Natural killer cell (primary cell): ENCODE measurements at regions not wholly inside any gene's neighbourhood (a gene's known extent, or its start where the extent isn't known, plus 50 kb on each side); places are given as distances from the start of the nearest gene placed in this dataset.

ENCODE experiments used
- ATAC-seq, 3 donors: fragments of 150-1000 bp in 2 of 3; fragments of 200-7000 bp in 1 of 3; cut with Tn5 transposase; 1 replicate in 1 of 3; 2 replicates in 2 of 3; pipeline ENCODE4 v1.10.0; 2021; ENCODE audit warnings: mild to moderate bottlenecking in 2 of 3, moderate library complexity in 2 of 3
- DNase-seq, 2 donors: peaks; one replicate each; pipeline versions ENCODE4 v3.0.0 to v3.0.0-alpha.2; 2013 to 2021; ENCODE audit warnings: mixed read lengths in 1 of 2
- H3K27ac ChIP-seq: one replicate; pipeline ENCODE4 v1.5.1; 2013; ENCODE audit warnings: mild to moderate bottlenecking, low read length
- H3K27me3 ChIP-seq: one replicate; pipeline ENCODE4 v1.6.1; 2013; ENCODE audit warnings: low read length; ENCODE audit not compliant: control insufficient read depth, insufficient read depth
- H3K36me3 ChIP-seq: one replicate; pipeline ENCODE4 v1.6.1; 2013; ENCODE audit warnings: low read length; ENCODE audit not compliant: control insufficient read depth, insufficient read depth
- H3K4me1 ChIP-seq: one replicate; pipeline ENCODE4 v1.6.1; 2013; ENCODE audit warnings: low read length; ENCODE audit not compliant: control insufficient read depth, insufficient read depth
- H3K4me3 ChIP-seq: one replicate; pipeline ENCODE4 v1.5.1; 2013; ENCODE audit warnings: low read length
- H3K9me3 ChIP-seq: one replicate; pipeline ENCODE4 v1.6.1; 2013; ENCODE audit warnings: low read length; ENCODE audit not compliant: control insufficient read depth, insufficient read depth
- H3K27ac Mint-ChIP-seq, 2 donors: one replicate each; pipeline ENCODE4 v1.8.0; 2022; ENCODE audit warnings: mild to moderate bottlenecking in 2 of 2, mixed read lengths in 2 of 2, moderate library complexity in 1 of 2
- H3K27me3 Mint-ChIP-seq, 2 donors: one replicate each; pipeline ENCODE4 v1.8.0; 2022; ENCODE audit warnings: low read depth in 2 of 2, mixed read lengths in 2 of 2
- H3K36me3 Mint-ChIP-seq: one replicate; pipeline ENCODE4 v1.8.0; 2022; ENCODE audit warnings: mixed read lengths
- H3K4me1 Mint-ChIP-seq, 2 donors: one replicate each; pipeline ENCODE4 v1.8.0; 2022; ENCODE audit warnings: mixed read lengths in 2 of 2
- H3K4me3 Mint-ChIP-seq: one replicate; pipeline ENCODE4 v1.8.0; 2022; ENCODE audit warnings: mild to moderate bottlenecking, moderate library complexity, mixed read lengths
- H3K9me3 Mint-ChIP-seq, 2 donors: one replicate each; pipeline ENCODE4 v1.8.0; 2022; ENCODE audit warnings: mixed read lengths in 2 of 2
- CTCF ChIP-seq: fragments of 200-600 bp; IDR thresholded peaks from one replicate; pipeline ENCODE4 v1.8.0; 2022; ENCODE audit warnings: antibody characterized with exemption
- WGBS: methylation state at CpG from one replicate; pipeline ENCODE4 v1.1.7; 2013; ENCODE audit warnings: missing lambda C conversion rate; ENCODE audit not compliant: insufficient coverage; 5-methylcytosine and 5-hydroxymethylcytosine counted together
- intact Hi-C: fragments of 100-400 bp; cut with micrococcal nuclease; formaldehyde crosslinking; loops from one replicate; pipeline ENCODE4 v1.14.2; 2022

GRCh38 chr3:66565301-66565700, 64.5 kb upstream of the LRIG1 start:
- H3K36me3 ChIP-seq, result no peaks in the 10 kb centered on the region
- Mint-ChIP-seq H3K36me3 (no peaks in the 10 kb centered on the region), H3K4me1 (no peaks in the 10 kb centered on the region), H3K27ac (no peak overlapping the region), H3K4me3 (no peak overlapping the region), H3K27me3 (peaks cover 22 to 39% of the 10 kb centered on the region in 2 donors), H3K9me3 (no peaks in the 10 kb centered on the region)
- H3K4me1 ChIP-seq, result no peaks in the 10 kb centered on the region
- TF ChIP-seq CTCF, result no peak
- 77% methylated on average over 2 of the region's 3 CpGs for WGBS
- H3K9me3 ChIP-seq, result no peaks in the 10 kb centered on the region
- H3K27ac ChIP-seq, result no peak overlapping the region
- H3K4me3 ChIP-seq, result no peak overlapping the region
- peaks cover 4% of the 10 kb centered on the region for H3K27me3 ChIP-seq
- DNase-seq (no peak), ATAC-seq (no peak)
- intact Hi-C loops, result no loop called here

DNA sequence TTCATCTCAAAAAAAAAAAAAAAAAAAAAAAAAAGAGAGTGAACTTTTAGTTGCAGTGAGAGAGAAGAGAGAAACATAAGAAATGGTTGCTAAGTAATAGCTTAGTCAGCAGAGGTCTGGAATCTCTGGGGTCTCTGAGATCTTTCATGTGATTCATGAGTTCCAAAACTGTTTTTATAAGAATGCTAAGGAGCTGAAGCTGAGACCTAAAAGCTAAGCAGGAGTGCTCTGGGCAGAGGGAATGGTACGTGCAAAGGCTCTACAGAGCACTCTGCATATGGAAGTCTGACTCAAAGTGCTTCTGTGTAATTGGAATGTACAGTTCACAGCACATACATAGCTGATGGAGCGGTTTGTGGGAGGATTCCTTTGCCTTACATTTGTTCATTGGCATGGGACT, 66.3 kb upstream of the LRIG1 start:
- Histone ChIP-seq H3K27me3 (peaks cover 4% of the 10 kb centered on the region), H3K27ac (no peak overlapping the region), H3K9me3 (no peaks in the 10 kb centered on the region), H3K4me1 (no peaks in the 10 kb centered on the region), H3K4me3 (no peak overlapping the region), H3K36me3 (no peaks in the 10 kb centered on the region)
- ATAC-seq (no peak), DNase-seq (no peak)
- intact Hi-C loops, result no loop called here
- peaks cover 26 to 39% of the 10 kb centered on the region in 2 donors for H3K27me3 Mint-ChIP-seq
- WGBS, result 94% methylated on average over 2 of the region's 2 CpGs
- TF ChIP-seq CTCF, result no peak
- H3K4me3 Mint-ChIP-seq, result no peak overlapping the region
- H3K27ac Mint-ChIP-seq, result no peak overlapping the region
- no peaks in the 10 kb centered on the region for H3K36me3 Mint-ChIP-seq
- H3K4me1 Mint-ChIP-seq, result no peaks in the 10 kb centered on the region
- no peaks in the 10 kb centered on the region for H3K9me3 Mint-ChIP-seq

DNA sequence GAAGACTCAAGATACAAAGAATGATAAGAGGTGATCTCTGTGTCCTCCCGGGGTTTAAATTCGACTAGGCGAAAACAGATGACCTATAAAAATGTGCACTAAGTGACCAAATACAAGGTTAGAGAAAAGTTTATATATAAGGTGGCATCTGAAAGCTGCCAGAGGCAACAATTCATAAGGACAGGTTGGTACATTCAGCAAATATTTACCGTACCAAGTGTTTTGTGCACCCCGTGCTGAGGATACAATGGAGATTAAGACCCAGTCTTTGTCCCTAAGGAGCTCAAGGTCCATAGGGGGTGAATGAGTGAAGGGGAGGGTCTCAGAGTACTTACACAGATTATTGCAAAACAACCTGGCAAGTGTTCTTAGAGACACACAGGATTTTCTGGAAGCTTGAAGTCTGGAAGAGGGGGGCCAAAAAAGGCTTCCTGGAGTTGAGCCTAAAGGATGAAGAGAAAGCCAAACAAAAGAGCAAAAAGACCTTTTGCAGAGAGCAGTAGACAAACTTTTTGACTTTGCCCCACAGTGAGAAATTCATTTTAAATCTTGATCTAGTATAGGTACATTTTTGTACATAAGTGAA, 71.4 kb upstream of the LRIG1 start:
- 94% methylated on average over 5 of the region's 5 CpGs for WGBS
- Mint-ChIP-seq H3K4me1 (peaks cover 0 to 5% of the 10 kb centered on the region in 2 donors), H3K27me3 (peaks cover 43 to 57% of the 10 kb centered on the region in 2 donors)

More for the DNA sequence above, 71.4 kb upstream of the LRIG1 start:
- Histone ChIP-seq H3K9me3 (no peaks in the 10 kb centered on the region), H3K4me1 (no peaks in the 10 kb centered on the region), H3K4me3 (no peak overlapping the region), H3K27me3 (peaks cover 7% of the 10 kb centered on the region), H3K27ac (no peak overlapping the region), H3K36me3 (no peaks in the 10 kb centered on the region)
- Mint-ChIP-seq H3K27ac (no peak overlapping the region), H3K36me3 (no peaks in the 10 kb centered on the region), H3K9me3 (no peaks in the 10 kb centered on the region), H3K4me3 (no peak overlapping the region)
- DNase-seq (no peak), ATAC-seq (no peak)
- no peak for TF ChIP-seq CTCF
- intact Hi-C loops, result no loop called here
